Neural progenitor cell (in vitro differentiated cells): ENCODE measurements at regions not wholly inside any gene's neighbourhood (a gene's known extent, or its start where the extent isn't known, plus 50 kb on each side); places are given as distances from the start of the nearest gene placed in this dataset.
"Not testable (repeated sequence)": the region's sequence is repeated elsewhere in the genome, so short reads cannot be mapped to it uniquely, and the experiment has no call there.

Source experiments
- DNase-seq: peaks from one replicate; pipeline ENCODE4 v3.0.0-alpha.2; 2016; ENCODE audit warnings: low spot score
- H2AFZ ChIP-seq: fragments of 200-600 bp; sonication (generic); replicated peaks from 2 replicates; pipeline ENCODE4 v1.6.1; 2016; ENCODE audit warnings: antibody characterized with exemption
- H3F3A ChIP-seq: fragments of 200-600 bp; sonication (generic); 2 replicates; pipeline ENCODE4 v1.6.1; 2016; ENCODE audit warnings: antibody characterized with exemption, low read depth
- H3K27ac ChIP-seq: fragments of 200-600 bp; sonication (generic); 2 replicates; pipeline ENCODE4 v1.5.1; 2016; ENCODE audit warnings: mild to moderate bottlenecking
- H3K27me3 ChIP-seq: fragments of 200-600 bp; sonication (generic); 2 replicates; pipeline ENCODE4 v1.6.1; 2016; ENCODE audit warnings: mild to moderate bottlenecking, moderate library complexity
- H3K36me3 ChIP-seq: fragments of 200-600 bp; sonication (generic); 2 replicates; pipeline ENCODE4 v1.5.1; 2016
- H3K4me1 ChIP-seq: fragments of 200-600 bp; sonication (generic); 2 replicates; pipeline ENCODE4 v1.6.1; 2016; ENCODE audit warnings: mixed run types
- H3K4me2 ChIP-seq: fragments of 200-600 bp; sonication (generic); 2 replicates; pipeline ENCODE4 v1.6.1; 2016
- H3K4me3 ChIP-seq: fragments of 200-600 bp; sonication (generic); 2 replicates; pipeline ENCODE4 v1.5.1; 2016
- H3K79me2 ChIP-seq: fragments of 200-600 bp; sonication (generic); 2 replicates; pipeline ENCODE4 v1.6.1; 2016; ENCODE audit warnings: low read depth
- H3K9ac ChIP-seq: fragments of 200-600 bp; sonication (generic); 2 replicates; pipeline ENCODE4 v1.6.1; 2016
- H3K9me3 ChIP-seq: fragments of 200-600 bp; sonication (generic); 2 replicates; pipeline ENCODE4 v1.5.1; 2016; ENCODE audit warnings: low read depth
- H4K20me1 ChIP-seq: fragments of 200-600 bp; sonication (generic); 2 replicates; pipeline ENCODE4 v1.6.1; 2016; ENCODE audit warnings: low read depth
- H3K27ac Mint-ChIP-seq: 3 replicates; pipeline ENCODE4 v1.8.0; 2021; ENCODE audit warnings: mixed read lengths
- H3K27me3 Mint-ChIP-seq: 2 replicates; pipeline ENCODE4 v1.8.0; 2022; ENCODE audit warnings: low read depth, mild to moderate bottlenecking, inconsistent platforms, moderate library complexity, mixed read lengths; ENCODE audit not compliant: insufficient read depth
- H3K36me3 Mint-ChIP-seq: 3 replicates; pipeline ENCODE4 v1.8.0; 2021; ENCODE audit warnings: mixed read lengths
- H3K4me1 Mint-ChIP-seq: 3 replicates; pipeline ENCODE4 v1.8.0; 2021; ENCODE audit warnings: mixed read lengths
- H3K4me3 Mint-ChIP-seq: 3 replicates; pipeline ENCODE4 v1.8.0; 2021; ENCODE audit warnings: mild to moderate bottlenecking, moderate library complexity, mixed read lengths
- H3K9me3 Mint-ChIP-seq: 3 replicates; pipeline ENCODE4 v1.8.0; 2020; ENCODE audit warnings: mixed read lengths
- EZH2 ChIP-seq: fragments of 200-600 bp; sonication (generic); IDR thresholded peaks from 2 replicates; pipeline ENCODE4 v1.6.1; 2017; ENCODE audit warnings: antibody characterized with exemption, mild to moderate bottlenecking, moderate library complexity
- EZH2phosphoT487 ChIP-seq: fragments of 200-600 bp; sonication (generic); IDR thresholded peaks from 2 replicates; pipeline ENCODE4 v1.6.1; 2017; ENCODE audit warnings: antibody characterized with exemption
- TF ChIP-seq, protein P1 (sequence below): fragments of 200-600 bp; sonication (generic); IDR thresholded peaks from 2 replicates; pipeline ENCODE4 v1.5.1; 2017; ENCODE audit warnings: antibody characterized with exemption, mild to moderate bottlenecking

DNA sequence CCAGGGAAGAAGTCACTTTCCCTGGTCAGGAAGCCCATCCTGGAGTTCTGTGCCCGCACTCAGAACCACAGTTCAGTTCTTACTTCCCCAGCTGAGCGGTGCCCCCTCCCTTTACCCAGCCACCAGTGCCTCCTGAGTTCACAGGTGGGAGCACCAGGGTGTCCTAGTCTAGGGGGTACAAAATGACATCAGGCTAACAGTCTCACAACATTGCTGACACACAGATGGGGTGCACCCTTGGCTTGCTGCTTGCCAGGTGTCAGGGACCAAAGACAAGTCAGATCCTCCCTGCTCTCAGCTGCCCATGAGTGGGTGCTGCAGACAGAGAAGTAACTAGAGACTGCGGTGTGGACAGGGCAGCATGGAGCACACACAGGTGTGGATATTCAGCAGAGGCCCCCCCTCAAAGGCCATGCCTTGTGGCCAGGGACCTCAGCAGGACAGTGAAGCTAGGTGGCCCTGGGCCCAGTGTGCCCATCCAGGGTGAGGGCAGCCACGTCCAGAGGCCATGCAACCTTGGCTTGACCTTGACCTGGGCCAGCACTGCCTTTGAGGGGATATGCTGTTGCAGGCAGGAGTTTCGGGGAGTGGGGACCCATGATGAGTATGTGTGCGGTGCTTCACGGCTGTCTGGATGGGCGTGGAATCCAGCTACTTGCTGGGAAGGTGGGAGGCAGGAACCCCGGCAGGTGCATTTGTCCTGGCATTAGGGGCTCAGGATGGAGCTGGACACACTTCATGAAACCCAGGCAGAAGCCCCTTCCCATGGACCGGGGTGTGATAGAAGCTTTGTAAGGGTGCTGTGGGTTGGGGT lies 110.4 kb upstream of the FRMD1 start:
- H3K27ac Mint-ChIP-seq: no peak overlapping the region
- Histone ChIP-seq H3K4me3 (no peak overlapping the region), H3K9me3 (no peaks in the 10 kb centered on the region), H4K20me1 (no peaks in the 10 kb centered on the region), H3F3A (no peaks in the 10 kb centered on the region), H3K36me3 (no peaks in the 10 kb centered on the region), H3K27me3 (peaks cover 13% of the 10 kb centered on the region), H2AFZ (no peak overlapping the region), H3K27ac (no peak overlapping the region), H3K79me2 (no peaks in the 10 kb centered on the region), H3K9ac (no peak overlapping the region), H3K4me1 (peaks cover 11% of the 10 kb centered on the region), H3K4me2 (no peak overlapping the region)
- peaks cover 13% of the 10 kb centered on the region for H3K9me3 Mint-ChIP-seq
- peaks cover 3% of the 10 kb centered on the region for H3K36me3 Mint-ChIP-seq
- H3K4me3 Mint-ChIP-seq: no peak overlapping the region
- H3K4me1 Mint-ChIP-seq: peaks cover 19% of the 10 kb centered on the region
- TF ChIP-seq, protein P1, sequence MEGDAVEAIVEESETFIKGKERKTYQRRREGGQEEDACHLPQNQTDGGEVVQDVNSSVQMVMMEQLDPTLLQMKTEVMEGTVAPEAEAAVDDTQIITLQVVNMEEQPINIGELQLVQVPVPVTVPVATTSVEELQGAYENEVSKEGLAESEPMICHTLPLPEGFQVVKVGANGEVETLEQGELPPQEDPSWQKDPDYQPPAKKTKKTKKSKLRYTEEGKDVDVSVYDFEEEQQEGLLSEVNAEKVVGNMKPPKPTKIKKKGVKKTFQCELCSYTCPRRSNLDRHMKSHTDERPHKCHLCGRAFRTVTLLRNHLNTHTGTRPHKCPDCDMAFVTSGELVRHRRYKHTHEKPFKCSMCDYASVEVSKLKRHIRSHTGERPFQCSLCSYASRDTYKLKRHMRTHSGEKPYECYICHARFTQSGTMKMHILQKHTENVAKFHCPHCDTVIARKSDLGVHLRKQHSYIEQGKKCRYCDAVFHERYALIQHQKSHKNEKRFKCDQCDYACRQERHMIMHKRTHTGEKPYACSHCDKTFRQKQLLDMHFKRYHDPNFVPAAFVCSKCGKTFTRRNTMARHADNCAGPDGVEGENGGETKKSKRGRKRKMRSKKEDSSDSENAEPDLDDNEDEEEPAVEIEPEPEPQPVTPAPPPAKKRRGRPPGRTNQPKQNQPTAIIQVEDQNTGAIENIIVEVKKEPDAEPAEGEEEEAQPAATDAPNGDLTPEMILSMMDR: no peak
- TF ChIP-seq EZH2phosphoT487 (no peak), EZH2 (no peak)
- H3K27me3 Mint-ChIP-seq: peaks cover 12% of the 10 kb centered on the region
- no peak for DNase-seq

DNA sequence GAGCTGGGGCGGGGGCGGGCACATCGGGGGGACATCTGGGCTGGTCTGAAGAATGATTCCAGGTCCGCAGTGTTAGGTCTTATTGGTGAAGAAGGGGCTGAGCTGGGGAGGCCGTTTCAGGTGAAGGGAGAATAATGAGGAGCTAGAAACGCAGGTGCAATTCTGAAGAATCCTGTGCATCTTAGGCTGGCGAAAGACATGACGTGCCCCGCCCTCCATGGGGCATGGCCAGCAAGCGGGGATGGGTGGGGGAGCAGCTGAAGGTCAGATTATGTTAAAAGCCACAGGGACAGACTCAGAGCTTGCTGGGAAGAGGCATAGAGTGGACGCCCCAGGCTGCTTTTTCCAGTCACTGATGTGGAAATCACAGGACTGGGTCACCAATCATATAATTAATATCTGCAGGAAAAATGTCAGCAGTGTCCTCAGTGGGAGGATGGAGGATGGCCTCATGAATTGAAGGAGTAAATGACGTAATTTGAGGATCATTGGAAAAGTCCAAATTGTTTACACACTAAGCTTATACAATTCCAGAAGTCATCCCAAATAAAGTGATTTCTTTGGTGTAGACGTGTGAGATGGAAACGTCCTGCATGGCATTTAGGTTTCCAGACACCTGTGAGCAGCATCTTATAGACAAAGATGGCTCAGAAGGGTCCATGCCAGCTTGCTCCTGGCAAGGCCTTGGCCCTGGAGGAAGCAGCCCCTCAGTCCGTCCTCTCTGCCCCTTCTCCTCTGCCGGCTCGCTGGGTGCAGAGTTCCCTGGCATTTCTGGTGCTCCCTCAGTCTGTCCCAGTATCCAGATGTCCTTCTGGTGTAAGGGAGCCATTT lies 109.6 kb upstream of the FRMD1 start:
- no peaks in the 10 kb centered on the region for H4K20me1 ChIP-seq
- no peak overlapping the region for H3K27ac ChIP-seq
- H3K9me3 Mint-ChIP-seq: peaks cover 13% of the 10 kb centered on the region
- DNase-seq: no peak
- no peaks in the 10 kb centered on the region for H3K9me3 ChIP-seq
- H3K9ac ChIP-seq: no peak overlapping the region
- no peak overlapping the region for H3K4me3 Mint-ChIP-seq
- H3K27me3 ChIP-seq: peaks cover 21% of the 10 kb centered on the region
- H3K4me1 ChIP-seq: peaks cover 11% of the 10 kb centered on the region
- H3K4me1 Mint-ChIP-seq: peaks cover 21% of the 10 kb centered on the region
- H3K27me3 Mint-ChIP-seq: peaks cover 13% of the 10 kb centered on the region
- H3K36me3 Mint-ChIP-seq: peaks cover 3% of the 10 kb centered on the region
- H3K4me3 ChIP-seq: no peak overlapping the region
- no peaks in the 10 kb centered on the region for H3K79me2 ChIP-seq
- H3F3A ChIP-seq: no peaks in the 10 kb centered on the region
- no peak overlapping the region for H3K4me2 ChIP-seq
- no peak overlapping the region for H2AFZ ChIP-seq
- no peaks in the 10 kb centered on the region for H3K36me3 ChIP-seq
- no peak overlapping the region for H3K27ac Mint-ChIP-seq
- TF ChIP-seq EZH2phosphoT487: no peak
- TF ChIP-seq, protein P1: no peak
- TF ChIP-seq EZH2: no peak

- Mint-ChIP-seq H3K9me3 (peaks cover 13% of the 10 kb centered on the region), H3K36me3 (peaks cover 3% of the 10 kb centered on the region), H3K4me3 (no peak overlapping the region), H3K27me3 (peaks cover 23% of the 10 kb centered on the region), H3K4me1 (peaks cover 28% of the 10 kb centered on the region), H3K27ac (no peak overlapping the region)
- peaks cover 8% of the 10 kb centered on the region for H4K20me1 ChIP-seq
- H3K27ac ChIP-seq: no peak overlapping the region
- no peak for DNase-seq
- H3K27me3 ChIP-seq: peaks cover 43% of the 10 kb centered on the region
- no peak overlapping the region for H3K4me3 ChIP-seq
- H3K36me3 ChIP-seq: no peaks in the 10 kb centered on the region
- no peaks in the 10 kb centered on the region for H3K9me3 ChIP-seq
- no peak overlapping the region for H3K4me2 ChIP-seq
- H3F3A ChIP-seq: peaks cover 5% of the 10 kb centered on the region
- peaks cover 15% of the 10 kb centered on the region for H3K4me1 ChIP-seq
- no peak overlapping the region for H3K9ac ChIP-seq
- no peak for TF ChIP-seq EZH2
- no peak for TF ChIP-seq EZH2phosphoT487
- TF ChIP-seq, protein P1: no peak
- no peaks in the 10 kb centered on the region for H3K79me2 ChIP-seq
- H2AFZ ChIP-seq: no peak overlapping the region
Observed at GRCh38 chr6:168186438-168186837, 107.4 kb upstream of the FRMD1 start.

GRCh38 chr6:168186018-168186417 lies 107.0 kb upstream of the FRMD1 start:
- peaks cover 25% of the 10 kb centered on the region for H3K27me3 Mint-ChIP-seq
- H3K27me3 ChIP-seq: peaks cover 47% of the 10 kb centered on the region

More at GRCh38 chr6:168186018-168186417, 107.0 kb upstream of the FRMD1 start:
- H3K4me3 Mint-ChIP-seq, H3K79me2 ChIP-seq, H3K4me3 ChIP-seq, H2AFZ ChIP-seq, H3K9ac ChIP-seq, H4K20me1 ChIP-seq, DNase-seq, H3K9me3 ChIP-seq, H3K36me3 ChIP-seq, H3K4me2 ChIP-seq, H3F3A ChIP-seq, H3K27ac ChIP-seq, H3K36me3 Mint-ChIP-seq, H3K27ac Mint-ChIP-seq: not testable (repeated sequence)
- H3K9me3 Mint-ChIP-seq: peaks cover 13% of the 10 kb centered on the region
- H3K4me1 ChIP-seq: peaks cover 18% of the 10 kb centered on the region
- peaks cover 25% of the 10 kb centered on the region for H3K4me1 Mint-ChIP-seq
